GM18861 (cell line): ENCODE measurements at regions not wholly inside any gene's neighbourhood (a gene's known extent, or its start where the extent isn't known, plus 50 kb on each side); places are given as distances from the start of the nearest gene placed in this dataset.
A peak's percentile ranks its signal among the peaks of the same experiment; 100 is the strongest.
"Not testable (repeated sequence)": the region's sequence is repeated elsewhere in the genome, so short reads cannot be mapped to it uniquely, and the experiment has no call there.

ENCODE experiments used
- ATAC-seq: cut with Tn5 transposase; IDR thresholded peaks from one replicate; pipeline ENCODE4 v1.9.1; 2021; ENCODE audit not compliant: unreplicated experiment

- no peak for ATAC-seq
Measured at GRCh38 chr12:61923152-61923551, 337.1 kb upstream of the USP15 start.

- no peak for ATAC-seq
Measured at GRCh38 chr12:61934564-61934963, 325.6 kb upstream of the USP15 start.

GRCh38 chr12:61939977-61940376, 320.2 kb upstream of the USP15 start:
- no peak for ATAC-seq

- no peak for ATAC-seq
Measured at GRCh38 chr12:61956545-61956944, 303.7 kb upstream of the USP15 start.

GRCh38 chr12:61974461-61974860, 285.7 kb upstream of the USP15 start:
- no peak for ATAC-seq

- ATAC-seq: no peak
Measured at GRCh38 chr12:61985830-61986229, 274.4 kb upstream of the USP15 start.

GRCh38 chr12:61987173-61987572, 273.0 kb upstream of the USP15 start:
- ATAC-seq: no peak

GRCh38 chr12:61991661-61992060, 268.5 kb upstream of the USP15 start:
- ATAC-seq: no peak

GRCh38 chr12:61993734-61994345, 266.4 kb upstream of the USP15 start:
- ATAC-seq: peak; percentile 71

- ATAC-seq: no peak
Measured at GRCh38 chr12:61996717-61997116, 263.5 kb upstream of the USP15 start.

GRCh38 chr12:61998791-61999190, 261.4 kb upstream of the USP15 start:
- ATAC-seq: no peak

GRCh38 chr12:61999311-61999710, 260.9 kb upstream of the USP15 start:
- ATAC-seq: no peak

- ATAC-seq: no peak
Measured at GRCh38 chr12:62001424-62001823, 258.8 kb upstream of the USP15 start.

GRCh38 chr12:62003226-62003625, 257.0 kb upstream of the USP15 start:
- ATAC-seq: no peak

- ATAC-seq: no peak
Measured at GRCh38 chr12:62003701-62004100, 256.5 kb upstream of the USP15 start.

GRCh38 chr12:62005615-62006014, 254.6 kb upstream of the USP15 start:
- no peak for ATAC-seq

- peak; percentile 72 for ATAC-seq
Measured at GRCh38 chr12:62006076-62006732, 254.0 kb upstream of the USP15 start.

- ATAC-seq: no peak
Measured at GRCh38 chr12:62008703-62009102, 251.5 kb upstream of the USP15 start.

- no peak for ATAC-seq
Measured at GRCh38 chr12:62009445-62009844, 250.8 kb upstream of the USP15 start.

GRCh38 chr12:62010331-62010906, 249.8 kb upstream of the USP15 start:
- not testable (repeated sequence) for ATAC-seq

- ATAC-seq: not testable (repeated sequence)
Measured at GRCh38 chr12:62010973-62011372, 249.2 kb upstream of the USP15 start.

GRCh38 chr12:62014330-62014729, 245.9 kb upstream of the USP15 start:
- ATAC-seq: no peak

GRCh38 chr12:62016021-62016420, 244.2 kb upstream of the USP15 start:
- ATAC-seq: no peak
